GM12878 (cell line): ENCODE measurements at regions not wholly inside any gene's neighbourhood (a gene's known extent, or its start where the extent isn't known, plus 50 kb on each side); places are given as distances from the start of the nearest gene placed in this dataset.

Experiments used
- ATAC-seq: fragments of 200-7000 bp; cut with Tn5 transposase; 3 replicates; pipeline ENCODE4 v1.9.1; 2020; ENCODE audit warnings: mild to moderate bottlenecking, moderate library complexity
- BruUV-seq: library from RNA; stranded (reverse); fragments of 400-500 nt; replicated peaks from 2 replicates; lab custom pipeline; 2021; lab: Mats Ljungman, UMichigan
- CTCF ChIA-PET: fragments of 300-600 bp; sonication (Branson Sonifier 250); formaldehyde crosslinking; extraction: SDS; loops from one replicate; lab custom pipeline; 2021; ENCODE audit warnings: inconsistent platforms; lab: Yijun Ruan, JAX
- POLR2A ChIA-PET: fragments of 350-600 bp; formaldehyde crosslinking; extraction: SDS; loops from one replicate; lab custom pipeline; 2021; ENCODE audit warnings: inconsistent platforms; lab: Charles Lee
- RAD21 ChIA-PET: fragments of 300-600 bp; sonication (Branson Sonifier 250); formaldehyde crosslinking; loops from one replicate; lab custom pipeline; 2023; ENCODE audit warnings: antibody characterized with exemption; ENCODE audit not compliant: unreplicated experiment; lab: Charles Lee
- SMC1A ChIA-PET: fragments of 300-600 bp; sonication (Branson Sonifier 250); formaldehyde crosslinking; loops from one replicate; lab custom pipeline; 2023; ENCODE audit not compliant: unreplicated experiment, uncharacterized antibody; lab: Charles Lee
- DNase-seq: peaks from one replicate; pipeline ENCODE4 v3.0.0-alpha.2; 2011; ENCODE audit warnings: low read depth, low spot score
- FAIRE-seq: peaks from 3 replicates; lab custom pipeline; 2011; peaks lifted over from hg19 to GRCh38; lab: Jason Lieb, UNC
- H2AFZ ChIP-seq: 2 replicates; pipeline ENCODE4 v1.6.0; 2011; ENCODE audit warnings: low read depth, low read length, control low read depth; ENCODE audit not compliant: control insufficient read depth
- H3K27ac ChIP-seq: 2 replicates; pipeline ENCODE4 v1.5.1; 2011; ENCODE audit warnings: control low read depth; ENCODE audit not compliant: control insufficient read depth, insufficient read depth
- H3K27me3 ChIP-seq, 2 experiments: replicated peaks in 1 of 2; 2 replicates each; pipeline versions ENCODE4 v1.6.0 to v1.6.1; 2011; ENCODE audit warnings: low read length in 1 of 2; ENCODE audit not compliant: control insufficient read depth in 2 of 2, insufficient read depth in 2 of 2
- H3K36me3 ChIP-seq, 2 experiments: 2 replicates each; pipeline ENCODE4 v1.5.1; 2011; ENCODE audit warnings: low read length in 1 of 2; ENCODE audit not compliant: control insufficient read depth in 2 of 2, insufficient read depth in 2 of 2
- H3K4me1 ChIP-seq: 2 replicates; pipeline ENCODE4 v1.6.1; 2011; ENCODE audit warnings: mild to moderate bottlenecking, low read length, moderate library complexity, mixed read lengths; ENCODE audit not compliant: control insufficient read depth, insufficient read depth
- H3K4me2 ChIP-seq: 2 replicates; pipeline ENCODE4 v1.6.0; 2011; ENCODE audit warnings: control low read depth; ENCODE audit not compliant: control insufficient read depth, insufficient read depth
- H3K4me3 ChIP-seq: fragments of 200-600 bp; sonication (generic); 2 replicates; pipeline ENCODE4 v1.5.1; 2016
- H3K79me2 ChIP-seq: 2 replicates; pipeline ENCODE4 v1.6.0; 2011; ENCODE audit warnings: low read length; ENCODE audit not compliant: control insufficient read depth, insufficient read depth
- H3K9ac ChIP-seq: 2 replicates; pipeline ENCODE4 v1.8.0; 2011; ENCODE audit warnings: low read length, control low read depth, mixed read lengths; ENCODE audit not compliant: control insufficient read depth, insufficient read depth
- H3K9me3 ChIP-seq: replicated peaks from 3 replicates; pipeline ENCODE4 v1.5.1; 2011; ENCODE audit warnings: mild to moderate bottlenecking, low read length; ENCODE audit not compliant: control insufficient read depth, insufficient read depth
- H4K20me1 ChIP-seq: 2 replicates; pipeline ENCODE4 v1.6.0; 2011; ENCODE audit not compliant: control insufficient read depth, insufficient read depth
- CEBPZ ChIP-seq: fragments of 150-350 bp; IDR thresholded peaks from 2 replicates; pipeline ENCODE4 v1.6.1; 2016; ENCODE audit warnings: low read depth, low read length
- CTCF ChIP-seq, 3 experiments: IDR thresholded peaks in 2 of 3; conservative IDR thresholded peaks in 1 of 3; 2 replicates each; pipeline ENCODE4 v1.5.1; 2011; ENCODE audit warnings: low read depth in 3 of 3, low read length in 3 of 3, mild to moderate bottlenecking in 3 of 3, control low read depth in 2 of 3, moderate library complexity in 2 of 3, inconsistent platforms in 1 of 3, mixed read lengths in 1 of 3; ENCODE audit not compliant: control insufficient read depth in 2 of 3, insufficient read depth in 1 of 3; ENCODE audit errors: extremely low read depth in 1 of 3
- ELK1 ChIP-seq: IDR thresholded peaks from 2 replicates; pipeline ENCODE4 v1.6.1; 2012; ENCODE audit warnings: low read depth, low read length, improper control_type of control experiment
- ESRRA ChIP-seq: IDR thresholded peaks from 2 replicates; pipeline ENCODE4 v1.6.1; 2012; ENCODE audit warnings: mild to moderate bottlenecking, low read length, improper control_type of control experiment
- IRF4 ChIP-seq: IDR thresholded peaks from 2 replicates; pipeline ENCODE4 v1.6.1; 2011; ENCODE audit warnings: low read depth, low read length
- MEF2B ChIP-seq: fragments of 450-650 bp; IDR thresholded peaks from 2 replicates; pipeline ENCODE4 v1.6.1; 2018; ENCODE audit warnings: mild to moderate bottlenecking, moderate library complexity; ENCODE audit not compliant: partially characterized antibody, poor library complexity, severe bottlenecking
- MTA3 ChIP-seq: IDR thresholded peaks from 2 replicates; pipeline ENCODE4 v1.6.1; 2012; ENCODE audit warnings: low read length, inconsistent platforms, borderline replicate concordance
- RCOR1 ChIP-seq: conservative IDR thresholded peaks from 2 replicates; pipeline ENCODE4 v1.6.1; 2012; ENCODE audit warnings: low read depth, low read length, improper control_type of control experiment
- SIX5 ChIP-seq: IDR thresholded peaks from 2 replicates; pipeline ENCODE4 v1.6.1; 2011; ENCODE audit warnings: mild to moderate bottlenecking, low read depth, low read length, moderate library complexity; ENCODE audit not compliant: severe bottlenecking
- SREBF2 ChIP-seq: IDR thresholded peaks from 2 replicates; pipeline ENCODE4 v1.6.1; 2012; ENCODE audit warnings: mild to moderate bottlenecking, low read length
- STAT1 ChIP-seq: fragments of 450-650 bp; conservative IDR thresholded peaks from 2 replicates; pipeline ENCODE4 v1.6.1; 2014; ENCODE audit warnings: antibody characterized with exemption, mild to moderate bottlenecking
- USF2 ChIP-seq: IDR thresholded peaks from 2 replicates; pipeline ENCODE4 v1.6.1; 2011; ENCODE audit warnings: low read depth, low read length, improper control_type of control experiment, borderline replicate concordance
- ZNF207 ChIP-seq: fragments of 450-650 bp; IDR thresholded peaks from 2 replicates; pipeline ENCODE4 v1.6.1; 2014; ENCODE audit warnings: antibody characterized with exemption, mild to moderate bottlenecking, borderline replicate concordance
- ZNF622 ChIP-seq: fragments of 450-650 bp; IDR thresholded peaks from 2 replicates; pipeline ENCODE4 v1.6.1; 2017; ENCODE audit warnings: mild to moderate bottlenecking, inconsistent platforms
- ZSCAN29 ChIP-seq: fragments of 450-650 bp; IDR thresholded peaks from 2 replicates; pipeline ENCODE4 v1.6.1; 2017; ENCODE audit warnings: mild to moderate bottlenecking, moderate library complexity
- ZZZ3 ChIP-seq: IDR thresholded peaks from 2 replicates; pipeline ENCODE4 v1.6.1; 2011; ENCODE audit warnings: low read depth; ENCODE audit not compliant: control insufficient read depth, insufficient read length
- WGBS: methylation state at CpG from one replicate; pipeline ENCODE4 v1.1.6; 2016; ENCODE audit warnings: low lambda C conversion rate; ENCODE audit not compliant: insufficient replicate concordance, insufficient coverage; ENCODE audit errors: missing lambda C conversion rate; 5-methylcytosine and 5-hydroxymethylcytosine counted together
- in situ Hi-C: fragments of 300-500 bp; cut with MboI; formaldehyde crosslinking; loops from 9 replicates; pipeline ENCODE4 v1.14.3; 2018; ENCODE audit warnings: mixed read lengths
- intact Hi-C: fragments of 100-400 bp; cut with micrococcal nuclease; formaldehyde crosslinking; loops from one replicate; pipeline ENCODE4 v1.14.2; 2022; ENCODE audit not compliant: unreplicated experiment

- TF ChIP-seq CTCF (IDR thresholded peaks at IDR 0.05 in 2 of 3, conservative IDR thresholded peaks at IDR 0.05 in 1 of 3; ENCODE audit: control insufficient read depth in 2 of 3, extremely low read depth in 1 of 3, insufficient read depth in 1 of 3, low read depth in 3 of 3, low read length in 3 of 3) (no peak), STAT1 (no peak), ESRRA (no peak)
Measured at GRCh38 chr14:57085801-57086200, 182.9 kb downstream of the EXOC5 start (continued).

GRCh38 chr14:57085043-57085442, 183.7 kb downstream of the EXOC5 start:
- RAD21 ChIA-PET, result no interaction called here

More at GRCh38 chr14:57085043-57085442, 183.7 kb downstream of the EXOC5 start:
- ChIA-PET POLR2A (no interaction called here), SMC1A (no interaction called here), CTCF (interaction anchor here (0.6 kb wide), 1 partner anchor 475 kb away, joined by 3 read pairs; no protein-coding TSS in a partner anchor)
- DNase-seq (no peak), FAIRE-seq (no peak), ATAC-seq (no peak)
- Histone ChIP-seq H2AFZ (no peak overlapping the region), H3K4me2 (no peak overlapping the region), H3K79me2 (no peaks in the 10 kb centered on the region), H4K20me1 (no peaks in the 10 kb centered on the region), H3K27ac (no peak overlapping the region), H3K9ac (no peak overlapping the region), H3K9me3 (no peaks in the 10 kb centered on the region), H3K36me3 (no peaks in the 10 kb centered on the region), H3K4me3 (no peak overlapping the region), H3K27me3 (no peaks in the 10 kb centered on the region; a peak in 1 of 4 replicates), H3K4me1 (no peaks in the 10 kb centered on the region)
- no peak for TF ChIP-seq SREBF2
- TF ChIP-seq ZZZ3, result no peak
- no peak for TF ChIP-seq USF2
- no peak for TF ChIP-seq MEF2B
- TF ChIP-seq ZNF622, result no peak
- no peak for TF ChIP-seq CEBPZ
- no peak for TF ChIP-seq ZNF207
- no peak for TF ChIP-seq SIX5
- TF ChIP-seq MTA3, result no peak
- TF ChIP-seq IRF4, result no peak
- TF ChIP-seq RCOR1, result no peak
- TF ChIP-seq ZSCAN29, result no peak
- no peak for TF ChIP-seq ELK1
- intact Hi-C loops (no loop called here), in situ Hi-C loops (no loop called here)
- BruUV-seq, result no TSS peak
- 21% methylated on average over 3 of the region's 3 CpGs for WGBS
